Keratinocyte (primary cell): ENCODE measurements at regions not wholly inside any gene's neighbourhood (a gene's known extent, or its start where the extent isn't known, plus 50 kb on each side); places are given as distances from the start of the nearest gene placed in this dataset.

Experiments used
- DNase-seq: peaks from one replicate; pipeline ENCODE4 v3.0.0-alpha.2; 2011; ENCODE audit warnings: low read depth, missing footprints, low spot score
- FAIRE-seq: peaks from 2 replicates; lab custom pipeline; 2011; peaks lifted over from hg19 to GRCh38; lab: Jason Lieb, UNC
- H2AFZ ChIP-seq: 2 replicates; pipeline ENCODE4 v1.6.0; 2012; ENCODE audit warnings: low read length, control low read depth, inconsistent platforms; ENCODE audit not compliant: control insufficient read depth
- H3K27ac ChIP-seq: 2 replicates; pipeline ENCODE4 v1.5.1; 2011; ENCODE audit warnings: low read length; ENCODE audit not compliant: control insufficient read depth, insufficient read depth
- H3K27me3 ChIP-seq: 3 replicates; pipeline ENCODE4 v1.6.0; 2011; ENCODE audit warnings: low read length; ENCODE audit not compliant: control insufficient read depth, insufficient read depth; ENCODE audit errors: extremely low read depth
- H3K36me3 ChIP-seq, 2 experiments: 2 replicates in 1 of 2; 3 replicates in 1 of 2; pipeline ENCODE4 v1.5.1; 2011; ENCODE audit warnings: low read length in 2 of 2, mild to moderate bottlenecking in 1 of 2; ENCODE audit not compliant: control insufficient read depth in 2 of 2, insufficient read depth in 2 of 2; ENCODE audit errors: extremely low read depth in 1 of 2
- H3K4me1 ChIP-seq: 3 replicates; pipeline ENCODE4 v1.5.1; 2011; ENCODE audit warnings: low read length; ENCODE audit not compliant: control insufficient read depth, insufficient read depth; ENCODE audit errors: extremely low read depth
- H3K4me2 ChIP-seq: 3 replicates; pipeline ENCODE4 v1.6.0; 2011; ENCODE audit warnings: low read depth, low read length; ENCODE audit not compliant: control insufficient read depth, insufficient read depth; ENCODE audit errors: extremely low read depth
- H3K4me3 ChIP-seq, 3 experiments: fragments of 200-600 bp in 1 of 3; sonication (generic) in 1 of 3; 2 replicates in 2 of 3; 3 replicates in 1 of 3; pipeline ENCODE4 v1.5.1; 2011 to 2016; ENCODE audit warnings: low read length in 3 of 3, mild to moderate bottlenecking in 3 of 3, control low read depth in 2 of 3, inconsistent platforms in 1 of 3, low read depth in 1 of 3, mixed read lengths in 1 of 3, mixed run types in 1 of 3, moderate library complexity in 1 of 3; ENCODE audit not compliant: control insufficient read depth in 2 of 3, insufficient read depth in 2 of 3; ENCODE audit errors: extremely low read depth in 1 of 3
- H3K79me2 ChIP-seq: 2 replicates; pipeline ENCODE4 v1.6.0; 2012; ENCODE audit warnings: low read length; ENCODE audit not compliant: control insufficient read depth, insufficient read depth
- H3K9ac ChIP-seq: 3 replicates; pipeline ENCODE4 v1.6.0; 2011; ENCODE audit warnings: low read length; ENCODE audit not compliant: control insufficient read depth, insufficient read depth; ENCODE audit errors: extremely low read depth
- H3K9me1 ChIP-seq: 3 replicates; pipeline ENCODE4 v1.6.0; 2011; ENCODE audit warnings: low read length; ENCODE audit not compliant: control insufficient read depth, insufficient read depth; ENCODE audit errors: extremely low read depth
- H3K9me3 ChIP-seq: 2 replicates; pipeline ENCODE4 v1.5.1; 2012; ENCODE audit warnings: low read depth, low read length; ENCODE audit not compliant: control insufficient read depth
- H4K20me1 ChIP-seq: 3 replicates; pipeline ENCODE4 v1.6.0; 2011; ENCODE audit warnings: low read length; ENCODE audit not compliant: control insufficient read depth, insufficient read depth; ENCODE audit errors: extremely low read depth
- CTCF ChIP-seq, 3 experiments: IDR thresholded peaks in 1 of 3; conservative IDR thresholded peaks in 1 of 3; optimal IDR thresholded peaks in 1 of 3; 2 replicates in 2 of 3; 3 replicates in 1 of 3; pipeline versions ENCODE3 to v1.5.1; 2011; ENCODE audit warnings: low read length in 3 of 3, mild to moderate bottlenecking in 3 of 3, moderate library complexity in 2 of 3, control low read depth in 1 of 3, inconsistent platforms in 1 of 3; ENCODE audit not compliant: insufficient read depth in 2 of 3; ENCODE audit errors: extremely low read depth in 1 of 3
- EZH2 ChIP-seq: IDR thresholded peaks from one replicate; pipeline ENCODE4 v1.6.1; 2012; ENCODE audit warnings: inconsistent platforms, mild to moderate bottlenecking, low read length, moderate library complexity
- dilution Hi-C: fragments of 300-500 bp; cut with MboI; formaldehyde crosslinking; loops from one replicate; pipeline ENCODE4 v1.7.0; 2020; ENCODE audit warnings: low sequenced_read_pairs; ENCODE audit not compliant: extremely low pct_ligation_motif_present

DNA sequence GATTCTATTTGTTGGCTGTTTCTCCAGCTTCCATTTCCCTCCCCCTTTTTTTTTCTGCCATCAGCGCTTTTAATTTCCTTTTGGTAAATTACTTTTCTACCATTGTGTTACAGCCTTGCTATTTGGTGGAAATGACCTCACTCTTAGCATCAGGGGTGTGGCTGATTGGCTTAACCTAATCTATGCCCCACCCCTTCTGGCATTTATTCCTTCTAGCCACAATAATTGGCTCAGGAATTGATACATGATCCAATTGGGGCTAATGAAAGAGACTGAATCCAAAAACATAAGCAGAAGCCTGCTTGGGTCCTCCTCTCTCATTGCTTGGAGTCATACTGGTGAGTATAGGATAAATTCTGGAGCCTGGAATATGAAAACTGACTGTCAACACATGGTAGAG lies 402.4 kb upstream of the LRRC4C start:
- H3K4me2 ChIP-seq = no peak overlapping the region
- H3K4me3 ChIP-seq = no peak overlapping the region
- FAIRE-seq (no peak), DNase-seq (no peak)
- no peaks in the 10 kb centered on the region for H3K9me1 ChIP-seq
- no peak overlapping the region for H3K9ac ChIP-seq
- no peaks in the 10 kb centered on the region for H4K20me1 ChIP-seq
- dilution Hi-C loops = no loop called here
- no peak for TF ChIP-seq EZH2
- no peak for TF ChIP-seq CTCF (optimal IDR thresholded peaks at IDR 0.05 in 1 of 3, IDR thresholded peaks at IDR 0.05 in 1 of 3, conservative IDR thresholded peaks at IDR 0.05 in 1 of 3; ENCODE audit: extremely low read depth in 1 of 3, insufficient read depth in 2 of 3, low read length in 3 of 3)
- no peaks in the 10 kb centered on the region for H3K79me2 ChIP-seq
- H3K36me3 ChIP-seq = no peaks in the 10 kb centered on the region
- H3K4me1 ChIP-seq = no peaks in the 10 kb centered on the region
- H2AFZ ChIP-seq = no peak overlapping the region
- no peak overlapping the region for H3K27ac ChIP-seq
- H3K9me3 ChIP-seq = no peaks in the 10 kb centered on the region
- no peaks in the 10 kb centered on the region for H3K27me3 ChIP-seq

DNA sequence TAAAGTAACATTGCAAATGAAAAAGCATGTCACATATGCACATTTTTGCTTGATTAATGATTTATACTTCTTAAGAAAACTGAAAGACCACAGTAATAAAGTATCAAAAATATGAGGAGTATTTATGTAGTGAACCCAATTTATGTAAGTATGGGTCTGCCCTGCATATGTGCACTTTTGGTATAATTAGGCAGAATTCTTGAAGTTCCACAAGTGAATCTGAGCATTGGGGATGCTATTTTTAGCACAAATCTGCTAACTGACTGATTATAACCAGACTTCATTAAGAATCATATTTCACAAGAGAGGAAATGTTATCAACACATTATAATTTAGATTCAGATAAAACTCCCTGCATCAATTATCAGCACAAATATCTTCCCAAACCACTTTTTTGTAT lies 407.1 kb upstream of the LRRC4C start:
- Histone ChIP-seq H3K79me2 (no peaks in the 10 kb centered on the region), H4K20me1 (no peaks in the 10 kb centered on the region)
- dilution Hi-C loops = no loop called here

More for the DNA sequence above, 407.1 kb upstream of the LRRC4C start:
- no peak overlapping the region for H3K9ac ChIP-seq
- TF ChIP-seq CTCF (optimal IDR thresholded peaks at IDR 0.05 in 1 of 3, IDR thresholded peaks at IDR 0.05 in 1 of 3, conservative IDR thresholded peaks at IDR 0.05 in 1 of 3; ENCODE audit: extremely low read depth in 1 of 3, insufficient read depth in 2 of 3, low read length in 3 of 3) (no peak), EZH2 (no peak)
- no peak for FAIRE-seq
- no peaks in the 10 kb centered on the region for H3K27me3 ChIP-seq
- H3K9me1 ChIP-seq = no peaks in the 10 kb centered on the region
- no peaks in the 10 kb centered on the region for H3K36me3 ChIP-seq
- DNase-seq = no peak
- H3K4me3 ChIP-seq = no peak overlapping the region
- no peak overlapping the region for H3K27ac ChIP-seq
- no peak overlapping the region for H3K4me2 ChIP-seq
- no peaks in the 10 kb centered on the region for H3K9me3 ChIP-seq
- no peak overlapping the region for H2AFZ ChIP-seq
- no peaks in the 10 kb centered on the region for H3K4me1 ChIP-seq
